SK-N-SH (cell line): ENCODE measurements at regions not wholly inside any gene's neighbourhood (a gene's known extent, or its start where the extent isn't known, plus 50 kb on each side); places are given as distances from the start of the nearest gene placed in this dataset.

Source experiments
- CTCF ChIA-PET: fragments of 300-600, 350-600 bp; formaldehyde crosslinking; extraction: SDS; loops from one replicate; lab custom pipeline; 2021; lab: Yijun Ruan, JAX
- POLR2A ChIA-PET: fragments of 350-600 bp; sonication (Branson Sonifier 250); formaldehyde crosslinking; extraction: SDS; loops from one replicate; lab custom pipeline; 2020; ENCODE audit warnings: antibody characterized with exemption, inconsistent platforms; lab: Yijun Ruan, JAX
- DNase-seq: peaks from one replicate; pipeline ENCODE4 v3.0.0; 2012
- H2AFZ ChIP-seq: fragments of 200-600 bp; sonication (generic); 2 replicates; pipeline ENCODE4 v1.8.1; 2016; ENCODE audit warnings: antibody characterized with exemption, mild to moderate bottlenecking, low read depth
- H3F3A ChIP-seq: fragments of 200-600 bp; sonication (generic); replicated peaks from 2 replicates; pipeline ENCODE3; 2016; ENCODE audit warnings: antibody characterized with exemption, mild to moderate bottlenecking; ENCODE audit not compliant: insufficient read depth
- H3K27ac ChIP-seq, 2 experiments: fragments of 200-500 bp in 1 of 2; fragments of 200-600 bp in 1 of 2; sonication (Bioruptor generic) in 1 of 2; sonication (generic), shearing (Covaris generic) in 1 of 2; 2 replicates each; pipeline versions ENCODE4 v1.5.1 to v1.6.1; 2014 to 2016; ENCODE audit warnings: low read depth in 2 of 2, inconsistent platforms in 1 of 2, low read length in 1 of 2, mild to moderate bottlenecking in 1 of 2, mixed read lengths in 1 of 2
- H3K27me3 ChIP-seq: fragments of 200-600 bp; sonication (generic), shearing (Covaris generic); 2 replicates; pipeline ENCODE4 v1.6.1; 2016; ENCODE audit warnings: mixed run types; ENCODE audit not compliant: insufficient read depth
- H3K36me3 ChIP-seq, 2 experiments: fragments of 200-500 bp in 1 of 2; fragments of 200-600 bp in 1 of 2; sonication (Bioruptor generic) in 1 of 2; sonication (generic) in 1 of 2; replicated peaks in 1 of 2; 2 replicates each; pipeline versions ENCODE3 to v1.5.1; 2014 to 2016; ENCODE audit warnings: low read length in 1 of 2, mild to moderate bottlenecking in 1 of 2; ENCODE audit not compliant: insufficient read depth in 2 of 2, control insufficient read depth in 1 of 2
- H3K4me1 ChIP-seq, 2 experiments: fragments of 200-500 bp in 1 of 2; fragments of 200-600 bp in 1 of 2; sonication (Bioruptor generic) in 1 of 2; sonication (generic), shearing (Covaris generic) in 1 of 2; 2 replicates each; pipeline versions ENCODE4 v1.5.1 to v1.6.1; 2014 to 2016; ENCODE audit warnings: low read depth in 1 of 2, low read length in 1 of 2, mixed run types in 1 of 2; ENCODE audit not compliant: insufficient read depth in 2 of 2, control insufficient read depth in 1 of 2
- H3K4me2 ChIP-seq: fragments of 200-600 bp; sonication (generic), shearing (Covaris generic); 2 replicates; pipeline ENCODE4 v1.6.1; 2017; ENCODE audit warnings: mixed run types
- H3K4me3 ChIP-seq, 2 experiments: fragments of 200-500 bp in 1 of 2; fragments of 200-600 bp in 1 of 2; sonication (Bioruptor generic) in 1 of 2; sonication (generic), shearing (Covaris generic) in 1 of 2; 2 replicates each; pipeline versions ENCODE4 v1.5.1 to v1.8.1; 2014 to 2016; ENCODE audit warnings: low read depth in 2 of 2, inconsistent platforms in 1 of 2, low read length in 1 of 2, mild to moderate bottlenecking in 1 of 2, mixed read lengths in 1 of 2, moderate library complexity in 1 of 2
- H3K79me2 ChIP-seq: fragments of 200-600 bp; sonication (generic); 2 replicates; pipeline ENCODE4 v1.8.1; 2017; ENCODE audit warnings: mild to moderate bottlenecking; ENCODE audit not compliant: insufficient read depth
- H3K9ac ChIP-seq: fragments of 200-600 bp; sonication (generic); 2 replicates; pipeline ENCODE4 v1.6.1; 2017; ENCODE audit warnings: mixed run types
- H3K9me2 ChIP-seq: fragments of 200-600 bp; sonication (generic); 2 replicates; pipeline ENCODE4 v1.6.1; 2017; ENCODE audit warnings: mixed run types
- H3K9me3 ChIP-seq: fragments of 200-600 bp; sonication (generic); 2 replicates; pipeline ENCODE4 v1.6.1; 2017; ENCODE audit warnings: mixed run types, mild to moderate bottlenecking, moderate library complexity
- H4K20me1 ChIP-seq: fragments of 200-600 bp; sonication (generic); 2 replicates; pipeline ENCODE4 v1.6.1; 2017; ENCODE audit warnings: mild to moderate bottlenecking, mixed run types; ENCODE audit not compliant: insufficient read depth
- CHD2 ChIP-seq: fragments of 150-350 bp; IDR thresholded peaks from 2 replicates; pipeline ENCODE4 v1.6.1; 2018; ENCODE audit warnings: low read length; ENCODE audit not compliant: partially characterized antibody
- FOXJ3 ChIP-seq: sonication (generic); formaldehyde crosslinking; IDR thresholded peaks from 2 replicates; pipeline ENCODE4 v1.5.1; 2020; ENCODE audit warnings: mild to moderate bottlenecking, missing genetic modification reagents
- GABPA ChIP-seq: IDR thresholded peaks from 2 replicates; pipeline ENCODE4 v1.4.0; 2012; ENCODE audit warnings: low read depth, mild to moderate bottlenecking
- MEF2A ChIP-seq: IDR thresholded peaks from 2 replicates; pipeline ENCODE4 v1.4.0; 2012; ENCODE audit warnings: low read depth, borderline replicate concordance
- MXI1 ChIP-seq: IDR thresholded peaks from 2 replicates; pipeline ENCODE4 v1.6.1; 2012; ENCODE audit warnings: mild to moderate bottlenecking, low read depth, low read length, improper control_type of control experiment
- NFIC ChIP-seq: IDR thresholded peaks from 2 replicates; pipeline ENCODE4 v1.4.0; 2012; ENCODE audit warnings: borderline replicate concordance
- NRF1 ChIP-seq: IDR thresholded peaks from 2 replicates; pipeline ENCODE4 v1.6.1; 2012; ENCODE audit warnings: low read depth, mild to moderate bottlenecking, low read length
- RAD21 ChIP-seq: IDR thresholded peaks from 2 replicates; pipeline ENCODE4 v1.6.1; 2012; ENCODE audit warnings: mild to moderate bottlenecking, low read length
- RCOR1 ChIP-seq: fragments of 150-350 bp; IDR thresholded peaks from 2 replicates; pipeline ENCODE4 v1.6.1; 2017; ENCODE audit warnings: antibody characterized with exemption, low read length
- REST ChIP-seq: IDR thresholded peaks from 2 replicates; pipeline ENCODE4 v1.6.1; 2012; ENCODE audit warnings: mild to moderate bottlenecking, low read depth, low read length, moderate library complexity
- RFX5 ChIP-seq: IDR thresholded peaks from 2 replicates; pipeline ENCODE4 v1.6.1; 2012; ENCODE audit warnings: mild to moderate bottlenecking, improper control_type of control experiment, low read length
- RXRA ChIP-seq: IDR thresholded peaks from 2 replicates; pipeline ENCODE4 v1.4.0; 2012; ENCODE audit warnings: low read depth, mild to moderate bottlenecking, borderline replicate concordance
- SIN3A ChIP-seq: IDR thresholded peaks from 2 replicates; pipeline ENCODE4 v1.6.1; 2012; ENCODE audit warnings: low read depth, mild to moderate bottlenecking, low read length, moderate library complexity, borderline replicate concordance
- SMC3 ChIP-seq: IDR thresholded peaks from 2 replicates; pipeline ENCODE4 v1.6.1; 2012; ENCODE audit warnings: low read depth, low read length, improper control_type of control experiment
- TEAD4 ChIP-seq: IDR thresholded peaks from 2 replicates; pipeline ENCODE4 v1.4.0; 2012; ENCODE audit warnings: mild to moderate bottlenecking, borderline replicate concordance; ENCODE audit not compliant: insufficient read depth
- YY1 ChIP-seq: IDR thresholded peaks from 2 replicates; pipeline ENCODE4 v1.4.0; 2012; ENCODE audit warnings: low read depth, mild to moderate bottlenecking
- WGBS: methylation state at CpG from one replicate; pipeline ENCODE4 v1.1.6; 2017; ENCODE audit warnings: low lambda C conversion rate; 5-methylcytosine and 5-hydroxymethylcytosine counted together
- TF ChIP-seq, protein P1 (sequence below): IDR thresholded peaks from 2 replicates; pipeline ENCODE4 v1.4.0; 2012; ENCODE audit warnings: low read depth
- TF ChIP-seq, protein P2 (sequence below): IDR thresholded peaks from 2 replicates; pipeline ENCODE4 v1.4.0; 2012; ENCODE audit warnings: low read depth, borderline replicate concordance
- TF ChIP-seq, protein P3 (sequence below): fragments of 150-350 bp; IDR thresholded peaks from 2 replicates; pipeline ENCODE4 v1.6.1; 2016; ENCODE audit warnings: mild to moderate bottlenecking, low read depth, low read length

GRCh38 chrX:151812661-151813060 lies 78.1 kb downstream of the CNGA2 start:
- TF ChIP-seq NRF1: no peak
- no peak for TF ChIP-seq YY1
- TF ChIP-seq TEAD4: no peak
- no peak for TF ChIP-seq RFX5
- no peak for TF ChIP-seq MEF2A
- no peak for TF ChIP-seq RAD21
- TF ChIP-seq NFIC: no peak
- no peak for TF ChIP-seq SIN3A
- TF ChIP-seq SMC3: no peak
- TF ChIP-seq, protein P1, sequence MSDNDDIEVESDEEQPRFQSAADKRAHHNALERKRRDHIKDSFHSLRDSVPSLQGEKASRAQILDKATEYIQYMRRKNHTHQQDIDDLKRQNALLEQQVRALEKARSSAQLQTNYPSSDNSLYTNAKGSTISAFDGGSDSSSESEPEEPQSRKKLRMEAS: no peak
- TF ChIP-seq GABPA: no peak
- TF ChIP-seq, protein P2, sequence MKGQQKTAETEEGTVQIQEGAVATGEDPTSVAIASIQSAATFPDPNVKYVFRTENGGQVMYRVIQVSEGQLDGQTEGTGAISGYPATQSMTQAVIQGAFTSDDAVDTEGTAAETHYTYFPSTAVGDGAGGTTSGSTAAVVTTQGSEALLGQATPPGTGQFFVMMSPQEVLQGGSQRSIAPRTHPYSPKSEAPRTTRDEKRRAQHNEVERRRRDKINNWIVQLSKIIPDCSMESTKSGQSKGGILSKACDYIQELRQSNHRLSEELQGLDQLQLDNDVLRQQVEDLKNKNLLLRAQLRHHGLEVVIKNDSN: no peak
- TF ChIP-seq, protein P3, sequence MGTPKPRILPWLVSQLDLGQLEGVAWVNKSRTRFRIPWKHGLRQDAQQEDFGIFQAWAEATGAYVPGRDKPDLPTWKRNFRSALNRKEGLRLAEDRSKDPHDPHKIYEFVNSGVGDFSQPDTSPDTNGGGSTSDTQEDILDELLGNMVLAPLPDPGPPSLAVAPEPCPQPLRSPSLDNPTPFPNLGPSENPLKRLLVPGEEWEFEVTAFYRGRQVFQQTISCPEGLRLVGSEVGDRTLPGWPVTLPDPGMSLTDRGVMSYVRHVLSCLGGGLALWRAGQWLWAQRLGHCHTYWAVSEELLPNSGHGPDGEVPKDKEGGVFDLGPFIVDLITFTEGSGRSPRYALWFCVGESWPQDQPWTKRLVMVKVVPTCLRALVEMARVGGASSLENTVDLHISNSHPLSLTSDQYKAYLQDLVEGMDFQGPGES: no peak
- TF ChIP-seq RXRA: no peak
- no peak for TF ChIP-seq REST
- TF ChIP-seq MXI1: no peak
- TF ChIP-seq RCOR1: no peak
- TF ChIP-seq FOXJ3 (CRISPR knock-in tag): no peak
- TF ChIP-seq CHD2: no peak
- POLR2A ChIA-PET: no interaction called here
- no peak overlapping the region for H2AFZ ChIP-seq
- no peak overlapping the region for H3K27ac ChIP-seq
- H3K79me2 ChIP-seq: no peaks in the 10 kb centered on the region
- CTCF ChIA-PET: interaction anchor here (1.9 kb wide), 1 partner anchor 11 kb away, joined by 4 read pairs; no protein-coding TSS in a partner anchor
- H3K9me3 ChIP-seq: no peaks in the 10 kb centered on the region
- no peak overlapping the region for H3K4me3 ChIP-seq
- no peaks in the 10 kb centered on the region for H4K20me1 ChIP-seq
- no peak for DNase-seq
- no peaks in the 10 kb centered on the region for H3K4me1 ChIP-seq
- no peak overlapping the region for H3K9ac ChIP-seq
- H3K36me3 ChIP-seq: no peaks in the 10 kb centered on the region
- no peaks in the 10 kb centered on the region for H3F3A ChIP-seq
- no peak overlapping the region for H3K4me2 ChIP-seq
- WGBS: 4% methylated on average over 2 of the region's 2 CpGs
- no peaks in the 10 kb centered on the region for H3K9me2 ChIP-seq
- peaks cover 26% of the 10 kb centered on the region; the same call in 1 of the 2 replicates for H3K27me3 ChIP-seq
